Hepatocyte (in vitro differentiated cells): ENCODE measurements at regions not wholly inside any gene's neighbourhood (a gene's known extent, or its start where the extent isn't known, plus 50 kb on each side); places are given as distances from the start of the nearest gene placed in this dataset.
"Not testable (repeated sequence)": the region's sequence is repeated elsewhere in the genome, so short reads cannot be mapped to it uniquely, and the experiment has no call there.

Experiments used
- DNase-seq: peaks from one replicate; pipeline ENCODE4 v3.0.0-alpha.2; 2016; ENCODE audit warnings: low spot score
- H2AFZ ChIP-seq: fragments of 200-600 bp; sonication (generic); 2 replicates; pipeline ENCODE4 v1.6.0; 2016; ENCODE audit warnings: antibody characterized with exemption, mild to moderate bottlenecking
- H3K27ac ChIP-seq: fragments of 200-600 bp; sonication (generic); 2 replicates; pipeline ENCODE4 v1.5.1; 2016; ENCODE audit warnings: mild to moderate bottlenecking
- H3K27me3 ChIP-seq: fragments of 200-600 bp; sonication (generic); 2 replicates; pipeline ENCODE4 v1.6.1; 2016
- H3K36me3 ChIP-seq: fragments of 200-600 bp; sonication (generic); replicated peaks from 2 replicates; pipeline ENCODE4 v1.5.1; 2016; ENCODE audit warnings: low read depth; ENCODE audit not compliant: insufficient read depth
- H3K4me1 ChIP-seq: fragments of 200-600 bp; sonication (generic); 2 replicates; pipeline ENCODE4 v1.5.1; 2016; ENCODE audit warnings: mild to moderate bottlenecking, moderate library complexity; ENCODE audit not compliant: insufficient read depth
- H3K4me2 ChIP-seq: fragments of 200-600 bp; sonication (generic); 2 replicates; pipeline ENCODE4 v1.6.0; 2016
- H3K4me3 ChIP-seq: fragments of 200-600 bp; sonication (generic); 2 replicates; pipeline ENCODE4 v1.5.1; 2016; ENCODE audit warnings: mild to moderate bottlenecking
- H3K79me2 ChIP-seq: fragments of 200-600 bp; sonication (generic); 2 replicates; pipeline ENCODE4 v1.6.0; 2017; ENCODE audit warnings: mild to moderate bottlenecking
- H3K9me2 ChIP-seq: fragments of 200-600 bp; sonication (generic); replicated peaks from 2 replicates; pipeline ENCODE4 v1.6.0; 2017; ENCODE audit warnings: mild to moderate bottlenecking; ENCODE audit not compliant: insufficient read depth
- H3K9me3 ChIP-seq: fragments of 200-600 bp; sonication (generic); 2 replicates; pipeline ENCODE4 v1.5.1; 2016; ENCODE audit warnings: low read depth, mild to moderate bottlenecking
- H4K20me1 ChIP-seq: fragments of 200-600 bp; sonication (generic); 2 replicates; pipeline ENCODE4 v1.6.0; 2016; ENCODE audit warnings: mild to moderate bottlenecking; ENCODE audit not compliant: insufficient read depth, poor library complexity, severe bottlenecking
- EZH2 ChIP-seq: fragments of 200-600 bp; sonication (generic); IDR thresholded peaks from 2 replicates; pipeline ENCODE4 v1.6.1; 2016; ENCODE audit warnings: antibody characterized with exemption, mild to moderate bottlenecking, borderline replicate concordance
- EZH2phosphoT487 ChIP-seq: fragments of 200-600 bp; sonication (generic); IDR thresholded peaks from one replicate; pipeline ENCODE4 v1.6.1; 2018; ENCODE audit warnings: antibody characterized with exemption, mild to moderate bottlenecking, low read depth, moderate library complexity; ENCODE audit not compliant: unreplicated experiment, severe bottlenecking
- WGBS: methylation state at CpG from one replicate; pipeline ENCODE4 v1.1.6; 2016; ENCODE audit warnings: low lambda C conversion rate; ENCODE audit errors: missing lambda C conversion rate; 5-methylcytosine and 5-hydroxymethylcytosine counted together
- TF ChIP-seq, protein P1 (sequence below): fragments of 200-600 bp; sonication (generic); IDR thresholded peaks from 2 replicates; pipeline ENCODE4 v1.5.1; 2016; ENCODE audit warnings: antibody characterized with exemption, mild to moderate bottlenecking; ENCODE audit not compliant: poor library complexity

- TF ChIP-seq EZH2phosphoT487 (no peak), EZH2 (no peak)
- TF ChIP-seq, protein P1, sequence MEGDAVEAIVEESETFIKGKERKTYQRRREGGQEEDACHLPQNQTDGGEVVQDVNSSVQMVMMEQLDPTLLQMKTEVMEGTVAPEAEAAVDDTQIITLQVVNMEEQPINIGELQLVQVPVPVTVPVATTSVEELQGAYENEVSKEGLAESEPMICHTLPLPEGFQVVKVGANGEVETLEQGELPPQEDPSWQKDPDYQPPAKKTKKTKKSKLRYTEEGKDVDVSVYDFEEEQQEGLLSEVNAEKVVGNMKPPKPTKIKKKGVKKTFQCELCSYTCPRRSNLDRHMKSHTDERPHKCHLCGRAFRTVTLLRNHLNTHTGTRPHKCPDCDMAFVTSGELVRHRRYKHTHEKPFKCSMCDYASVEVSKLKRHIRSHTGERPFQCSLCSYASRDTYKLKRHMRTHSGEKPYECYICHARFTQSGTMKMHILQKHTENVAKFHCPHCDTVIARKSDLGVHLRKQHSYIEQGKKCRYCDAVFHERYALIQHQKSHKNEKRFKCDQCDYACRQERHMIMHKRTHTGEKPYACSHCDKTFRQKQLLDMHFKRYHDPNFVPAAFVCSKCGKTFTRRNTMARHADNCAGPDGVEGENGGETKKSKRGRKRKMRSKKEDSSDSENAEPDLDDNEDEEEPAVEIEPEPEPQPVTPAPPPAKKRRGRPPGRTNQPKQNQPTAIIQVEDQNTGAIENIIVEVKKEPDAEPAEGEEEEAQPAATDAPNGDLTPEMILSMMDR = no peak
- no peaks in the 10 kb centered on the region for H3K79me2 ChIP-seq
- no peaks in the 10 kb centered on the region for H3K9me2 ChIP-seq
- H4K20me1 ChIP-seq = no peaks in the 10 kb centered on the region
- no peaks in the 10 kb centered on the region for H3K9me3 ChIP-seq
- no peak for DNase-seq
- no peaks in the 10 kb centered on the region for H3K4me1 ChIP-seq
- H3K27ac ChIP-seq = no peak overlapping the region
- no peak overlapping the region for H2AFZ ChIP-seq
- no peak overlapping the region for H3K4me3 ChIP-seq
- H3K4me2 ChIP-seq = no peak overlapping the region
- WGBS = 86% methylated on average over 3 of the region's 3 CpGs
- no peaks in the 10 kb centered on the region for H3K36me3 ChIP-seq
- H3K27me3 ChIP-seq = no peaks in the 10 kb centered on the region
These were observed 86.9 kb upstream of the SPANXN4 start for GRCh38 chrX:142938793-142939192.

- H2AFZ ChIP-seq, H3K36me3 ChIP-seq, H3K9me2 ChIP-seq, H3K4me3 ChIP-seq, H3K4me1 ChIP-seq, H3K79me2 ChIP-seq, H3K9me3 ChIP-seq, H3K4me2 ChIP-seq, H4K20me1 ChIP-seq, H3K27ac ChIP-seq, H3K27me3 ChIP-seq, DNase-seq: not testable (repeated sequence)
- WGBS = 92% methylated on average over 27 of the region's 27 CpGs
These were observed 53.5 kb upstream of the SPANXN4 start for GRCh38 chrX:142972147-142972809.
